Activated naive CD8-positive, alpha-beta T cell treated with anti-CD3 and anti-CD28 coated beads, Interleukin-2, amount 50 U/mL, for 24 hours (primary cell): ENCODE measurements at regions not wholly inside any gene's neighbourhood (a gene's known extent, or its start where the extent isn't known, plus 50 kb on each side); places are given as distances from the start of the nearest gene placed in this dataset.
A peak's percentile ranks its signal among the peaks of the same experiment; 100 is the strongest.

ENCODE experiments used
- ATAC-seq: fragments of 150-1000 bp; cut with Tn5 transposase; one replicate; pipeline ENCODE4 v1.10.0; 2021
- DNase-seq: peaks from one replicate; pipeline ENCODE4 v3.0.0; 2021
- H3K27ac Mint-ChIP-seq: one replicate; pipeline ENCODE4 v1.8.0; 2021; ENCODE audit warnings: mild to moderate bottlenecking, mixed read lengths
- H3K27me3 Mint-ChIP-seq: one replicate; pipeline ENCODE4 v1.8.0; 2021; ENCODE audit warnings: mixed read lengths
- H3K36me3 Mint-ChIP-seq: one replicate; pipeline ENCODE4 v1.8.0; 2021; ENCODE audit warnings: low read depth, mixed read lengths
- H3K4me1 Mint-ChIP-seq: one replicate; pipeline ENCODE4 v1.8.0; 2021; ENCODE audit warnings: mixed read lengths
- H3K4me3 Mint-ChIP-seq: one replicate; pipeline ENCODE4 v1.8.0; 2021; ENCODE audit warnings: mild to moderate bottlenecking, moderate library complexity, mixed read lengths
- H3K9me3 Mint-ChIP-seq: one replicate; pipeline ENCODE4 v1.8.0; 2021; ENCODE audit warnings: mixed read lengths

DNA sequence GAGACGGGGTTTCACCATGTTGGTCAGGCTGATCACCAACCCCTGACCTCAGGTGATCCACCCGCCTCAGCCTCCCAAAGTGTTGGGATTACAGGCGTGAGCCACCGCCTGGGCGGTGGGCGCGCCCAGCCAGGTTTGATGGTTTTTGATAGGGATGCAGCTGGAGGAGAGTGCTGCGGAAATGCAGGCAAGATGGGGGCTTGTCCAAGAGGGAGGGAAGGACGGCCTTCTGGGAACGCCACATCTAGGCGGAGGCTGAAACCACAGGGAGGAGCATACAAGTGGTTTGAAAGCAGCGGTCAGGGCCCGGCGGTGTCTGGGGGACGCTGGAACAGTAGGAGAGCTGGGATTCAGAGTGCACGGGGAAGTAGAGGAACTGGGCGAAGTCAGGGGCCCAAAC lies 134.6 kb downstream of the VRK1 start:
- ATAC-seq (no peak), DNase-seq (no peak)
- Mint-ChIP-seq H3K4me3 (no peak overlapping the region), H3K27me3 (no peaks in the 10 kb centered on the region), H3K27ac (no peak overlapping the region), H3K36me3 (peaks cover 2% of the 10 kb centered on the region), H3K9me3 (no peaks in the 10 kb centered on the region), H3K4me1 (no peaks in the 10 kb centered on the region)

GRCh38 chr14:96934638-96935330 lies 137.6 kb downstream of the VRK1 start:
- ATAC-seq (no peak), DNase-seq (no peak)
- Mint-ChIP-seq H3K36me3 (peaks cover 2% of the 10 kb centered on the region), H3K27me3 (no peaks in the 10 kb centered on the region), H3K9me3 (no peaks in the 10 kb centered on the region), H3K27ac (no peak overlapping the region), H3K4me1 (no peaks in the 10 kb centered on the region), H3K4me3 (no peak overlapping the region)

- no peak overlapping the region for H3K27ac Mint-ChIP-seq
- no peaks in the 10 kb centered on the region for H3K9me3 Mint-ChIP-seq
- H3K27me3 Mint-ChIP-seq: no peaks in the 10 kb centered on the region
- H3K4me3 Mint-ChIP-seq: no peak overlapping the region
- H3K36me3 Mint-ChIP-seq: no peaks in the 10 kb centered on the region
- no peaks in the 10 kb centered on the region for H3K4me1 Mint-ChIP-seq
- DNase-seq (no peak), ATAC-seq (no peak)
These were observed 141.8 kb downstream of the VRK1 start for GRCh38 chr14:96938946-96939345.

DNA sequence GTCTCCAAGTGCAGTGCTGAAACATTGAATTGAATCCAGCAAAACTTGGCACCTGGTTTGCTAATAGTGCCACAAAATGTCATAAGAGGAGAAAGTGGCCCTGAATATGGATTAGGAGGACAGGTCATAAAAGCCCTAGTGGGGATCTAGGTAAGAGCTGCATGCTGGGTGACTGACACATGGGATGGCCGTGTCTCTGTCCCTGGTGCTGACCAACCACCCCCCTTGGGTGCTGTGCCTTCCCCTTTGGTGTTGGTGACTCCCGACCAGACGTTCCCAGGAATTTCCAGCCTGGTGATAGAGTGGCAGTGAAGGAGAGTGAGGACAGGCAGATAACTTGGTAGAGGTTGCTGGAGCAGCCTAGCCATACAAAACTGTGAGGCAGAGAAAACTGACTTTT lies 142.8 kb downstream of the VRK1 start:
- DNase-seq: peak; percentile 4

DNA sequence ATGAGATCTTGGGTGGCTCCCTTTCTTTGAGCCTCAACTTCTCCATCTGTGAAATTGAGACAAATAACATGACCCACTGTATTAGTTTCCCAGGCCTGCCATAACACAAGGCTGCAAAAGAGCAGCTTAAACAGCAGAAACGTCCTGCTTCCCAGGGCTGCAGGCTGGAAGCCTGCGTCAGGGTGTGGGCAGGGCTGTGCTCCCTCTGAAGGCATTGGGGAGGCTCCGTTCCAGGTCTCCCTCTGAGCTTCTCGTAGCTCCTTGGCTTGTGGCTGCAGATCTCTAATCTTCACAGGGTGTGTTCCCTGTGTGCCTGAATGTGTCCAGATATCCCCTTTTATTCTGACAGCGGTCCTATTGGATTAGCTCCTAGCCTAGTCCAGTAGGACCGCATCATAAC lies 147.1 kb downstream of the VRK1 start:
- Mint-ChIP-seq H3K9me3 (no peaks in the 10 kb centered on the region), H3K27me3 (no peaks in the 10 kb centered on the region), H3K27ac (no peak overlapping the region), H3K4me3 (no peak overlapping the region), H3K36me3 (no peaks in the 10 kb centered on the region), H3K4me1 (peaks cover 7% of the 10 kb centered on the region)
- ATAC-seq (no peak), DNase-seq (no peak)

More for the DNA sequence above, 142.8 kb downstream of the VRK1 start:
- no peaks in the 10 kb centered on the region for H3K36me3 Mint-ChIP-seq
- no peaks in the 10 kb centered on the region for H3K4me1 Mint-ChIP-seq
- ATAC-seq: no peak
- no peak overlapping the region for H3K27ac Mint-ChIP-seq
- no peak overlapping the region for H3K4me3 Mint-ChIP-seq
- H3K9me3 Mint-ChIP-seq: no peaks in the 10 kb centered on the region
- H3K27me3 Mint-ChIP-seq: no peaks in the 10 kb centered on the region

DNA sequence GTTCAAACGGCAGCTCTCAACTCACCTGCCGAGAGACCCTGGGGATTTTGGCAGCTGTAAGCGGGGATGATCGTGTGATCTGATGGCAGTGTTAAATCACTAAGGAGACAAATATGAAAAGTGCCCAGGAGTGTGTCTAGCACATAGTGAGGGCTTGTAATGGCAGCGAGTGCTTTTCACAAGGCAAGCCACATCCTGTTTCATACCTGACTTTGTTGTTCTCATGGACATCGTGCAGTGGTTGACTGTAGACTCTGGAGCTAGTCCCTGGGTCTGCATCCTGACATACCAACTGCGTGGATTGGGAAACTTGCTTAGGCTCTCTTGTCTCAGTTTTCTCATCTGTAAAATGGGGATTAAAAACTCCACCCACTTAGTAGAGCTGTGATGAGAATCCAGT lies 148.5 kb downstream of the VRK1 start:
- Mint-ChIP-seq H3K4me3 (no peak overlapping the region), H3K27ac (no peak overlapping the region), H3K36me3 (no peaks in the 10 kb centered on the region), H3K27me3 (no peaks in the 10 kb centered on the region), H3K9me3 (no peaks in the 10 kb centered on the region), H3K4me1 (peaks cover 13% of the 10 kb centered on the region)
- ATAC-seq: no peak
- no peak for DNase-seq

GRCh38 chr14:96949594-96949993 lies 152.4 kb downstream of the VRK1 start:
- Mint-ChIP-seq H3K9me3 (peaks cover 4% of the 10 kb centered on the region), H3K27ac (no peak overlapping the region), H3K4me3 (no peak overlapping the region), H3K4me1 (peaks cover 13% of the 10 kb centered on the region), H3K27me3 (no peaks in the 10 kb centered on the region), H3K36me3 (peaks cover 4% of the 10 kb centered on the region)
- no peak for ATAC-seq
- DNase-seq: no peak

DNA sequence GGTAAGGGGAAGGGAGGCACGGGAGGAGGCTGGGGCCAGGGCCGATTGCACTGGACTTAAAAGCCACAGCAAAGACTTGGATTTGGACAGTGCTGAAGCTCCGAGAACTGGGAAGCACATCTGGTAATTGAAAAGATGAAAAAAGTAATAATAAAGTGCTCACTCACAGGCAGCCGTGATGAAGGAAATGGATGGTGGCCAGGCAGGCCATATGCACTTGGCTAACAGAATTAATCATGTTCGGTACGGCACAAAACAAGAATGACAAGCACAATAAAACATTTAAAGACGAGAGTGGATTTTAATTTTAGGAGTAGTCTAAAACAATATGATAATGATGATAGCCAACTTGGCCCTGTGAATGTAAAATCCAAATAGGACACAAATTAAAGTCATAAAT lies 154.3 kb downstream of the VRK1 start:
- Mint-ChIP-seq H3K4me3 (no peak overlapping the region), H3K27ac (no peak overlapping the region), H3K9me3 (peaks cover 4% of the 10 kb centered on the region), H3K27me3 (no peaks in the 10 kb centered on the region), H3K4me1 (peaks cover 11% of the 10 kb centered on the region), H3K36me3 (peaks cover 4% of the 10 kb centered on the region)
- no peak for DNase-seq
- ATAC-seq: no peak

GRCh38 chr14:96953087-96953874 lies 156.1 kb downstream of the VRK1 start:
- H3K9me3 Mint-ChIP-seq: peaks cover 4% of the 10 kb centered on the region
- H3K4me3 Mint-ChIP-seq: no peak overlapping the region
- H3K27ac Mint-ChIP-seq: no peak overlapping the region
- ATAC-seq: no peak
- peaks cover 11% of the 10 kb centered on the region for H3K4me1 Mint-ChIP-seq
- no peak for DNase-seq
- no peaks in the 10 kb centered on the region for H3K27me3 Mint-ChIP-seq
- H3K36me3 Mint-ChIP-seq: peaks cover 4% of the 10 kb centered on the region

DNA sequence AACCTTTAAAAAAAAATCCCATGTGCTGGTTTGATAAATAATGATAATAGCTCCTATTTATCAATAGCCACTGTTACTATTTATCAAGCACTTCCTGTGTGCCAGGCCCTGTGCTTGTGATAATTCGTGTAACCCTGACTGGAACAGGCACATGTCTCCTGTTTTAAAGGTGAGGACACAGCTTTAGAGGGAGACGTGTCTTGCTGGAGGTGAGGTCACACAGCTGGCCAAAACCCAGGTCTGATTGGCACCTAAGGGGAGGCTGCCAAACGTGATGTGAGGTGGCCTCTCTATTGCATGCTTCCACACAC lies 156.6 kb downstream of the VRK1 start:
- no peak for DNase-seq
- Mint-ChIP-seq H3K27ac (no peak overlapping the region), H3K27me3 (no peaks in the 10 kb centered on the region), H3K9me3 (peaks cover 4% of the 10 kb centered on the region), H3K36me3 (peaks cover 4% of the 10 kb centered on the region), H3K4me1 (peaks cover 11% of the 10 kb centered on the region), H3K4me3 (no peak overlapping the region)
- no peak for ATAC-seq

DNA sequence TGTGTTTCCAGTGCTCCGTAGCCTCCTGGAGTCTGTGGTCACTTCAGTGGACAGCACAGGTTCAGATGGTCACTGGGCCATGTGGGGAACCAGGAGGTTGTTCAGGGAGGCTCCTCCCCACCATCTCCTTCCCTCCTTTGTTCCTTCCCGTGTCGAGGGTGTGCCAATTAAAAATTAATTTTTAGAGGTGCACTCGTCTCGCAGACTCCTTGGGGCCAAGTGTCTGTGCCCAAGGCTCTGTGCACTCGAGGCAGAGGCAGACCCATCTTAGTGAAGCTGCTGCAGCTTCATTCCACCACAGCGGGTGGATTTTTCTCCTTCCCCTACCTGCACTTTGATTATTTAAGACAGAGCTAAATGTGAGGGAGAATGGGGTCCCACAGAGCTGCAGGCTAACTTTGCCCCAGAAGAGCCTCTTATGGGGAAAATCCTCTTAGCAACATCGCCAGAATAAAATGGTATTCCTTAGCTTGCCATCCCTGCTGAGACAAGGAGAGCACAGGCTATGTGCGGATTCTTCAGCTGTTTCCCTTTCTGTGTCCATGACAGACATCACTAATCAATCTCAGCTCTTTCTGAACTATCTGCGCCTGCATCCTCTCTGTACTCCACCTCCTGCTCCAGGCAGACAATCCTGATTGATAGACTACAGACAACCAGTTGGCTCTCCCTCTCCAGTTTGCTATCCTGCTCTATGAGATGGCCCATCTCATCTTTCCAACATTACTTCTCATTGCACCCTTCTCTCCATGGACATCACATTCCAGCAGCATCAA lies 159.5 kb downstream of the VRK1 start:
- peaks cover 14% of the 10 kb centered on the region for H3K4me1 Mint-ChIP-seq
- DNase-seq (no peak), ATAC-seq (no peak)
- peaks cover 14% of the 10 kb centered on the region for H3K9me3 Mint-ChIP-seq
- no peak overlapping the region for H3K4me3 Mint-ChIP-seq
- H3K36me3 Mint-ChIP-seq: peaks cover 12% of the 10 kb centered on the region
- H3K27me3 Mint-ChIP-seq: no peaks in the 10 kb centered on the region
- H3K27ac Mint-ChIP-seq: no peak overlapping the region

DNA sequence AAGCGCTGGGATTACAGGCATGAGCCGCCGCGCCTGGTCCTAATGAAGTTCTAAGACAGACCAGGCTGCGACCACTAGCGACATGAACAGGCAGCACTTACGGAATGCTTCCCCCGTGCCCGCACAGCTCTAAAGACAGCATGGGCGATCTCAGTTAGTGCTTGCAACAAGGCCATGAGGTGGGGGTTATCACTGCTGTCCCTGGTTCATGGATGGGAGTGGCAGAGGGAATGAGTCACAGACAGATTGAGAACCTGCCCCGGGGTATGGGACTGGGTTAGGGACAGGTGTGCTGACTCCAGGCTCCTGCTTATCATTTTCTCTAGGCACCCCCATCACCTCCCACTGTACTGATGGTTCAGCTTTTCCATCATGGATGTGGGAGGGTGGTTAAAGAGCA lies 160.9 kb downstream of the VRK1 start:
- H3K36me3 Mint-ChIP-seq: peaks cover 11% of the 10 kb centered on the region
- DNase-seq (no peak), ATAC-seq (no peak)
- peaks cover 28% of the 10 kb centered on the region for H3K4me1 Mint-ChIP-seq
- no peak overlapping the region for H3K27ac Mint-ChIP-seq
- H3K4me3 Mint-ChIP-seq: no peak overlapping the region
- H3K27me3 Mint-ChIP-seq: no peaks in the 10 kb centered on the region
- H3K9me3 Mint-ChIP-seq: peaks cover 13% of the 10 kb centered on the region

DNA sequence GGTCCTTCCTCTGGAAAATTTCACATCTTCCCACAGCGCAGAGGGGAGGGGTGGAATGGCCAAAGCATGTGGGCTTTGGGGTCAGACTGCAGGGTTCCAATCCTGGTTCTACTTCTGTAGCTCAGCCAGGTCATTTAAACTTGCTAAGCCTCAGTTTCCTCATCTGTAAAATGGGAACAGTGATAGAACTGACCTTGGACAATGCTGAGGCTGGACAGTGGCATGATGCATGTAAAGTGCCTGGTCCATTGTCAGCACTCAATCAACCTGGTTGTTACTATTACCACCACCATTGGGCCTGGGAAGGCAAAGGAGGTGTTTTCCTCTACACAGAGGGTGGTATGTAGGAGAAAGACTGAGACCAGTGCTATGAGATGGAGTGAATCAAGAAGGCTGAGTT lies 162.8 kb downstream of the VRK1 start:
- Mint-ChIP-seq H3K4me1 (peaks cover 44% of the 10 kb centered on the region), H3K4me3 (no peak overlapping the region), H3K27me3 (no peaks in the 10 kb centered on the region), H3K27ac (no peak overlapping the region), H3K36me3 (peaks cover 12% of the 10 kb centered on the region), H3K9me3 (peaks cover 22% of the 10 kb centered on the region)
- DNase-seq (no peak), ATAC-seq (no peak)

GRCh38 chr14:96960598-96961116 lies 163.5 kb downstream of the VRK1 start:
- peaks cover 12% of the 10 kb centered on the region for H3K36me3 Mint-ChIP-seq
- H3K27me3 Mint-ChIP-seq: no peaks in the 10 kb centered on the region
- ATAC-seq: no peak
- H3K27ac Mint-ChIP-seq: peak overlapping the region; percentile 53
- peaks cover 22% of the 10 kb centered on the region for H3K9me3 Mint-ChIP-seq
- peaks cover 42% of the 10 kb centered on the region for H3K4me1 Mint-ChIP-seq
- no peak for DNase-seq
- no peak overlapping the region for H3K4me3 Mint-ChIP-seq

DNA sequence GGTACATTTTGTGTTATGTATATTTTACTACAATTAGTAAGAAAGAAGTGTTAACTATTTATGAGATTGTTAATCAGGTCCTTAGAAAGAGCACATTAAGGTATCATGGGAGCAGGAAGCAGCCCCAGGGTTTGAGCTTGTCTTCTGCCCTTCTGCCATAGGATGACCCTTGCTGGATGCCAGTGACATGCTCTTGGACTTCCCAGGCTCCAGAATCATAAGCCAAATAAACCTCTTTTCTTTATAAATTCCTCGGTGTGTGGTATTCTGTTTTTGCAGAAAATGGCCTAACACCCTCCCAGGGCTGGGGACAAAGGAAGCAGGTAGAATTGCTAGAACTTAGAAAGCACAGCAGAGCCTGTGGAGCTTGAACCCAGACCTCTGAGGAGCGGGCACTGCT lies 164.7 kb downstream of the VRK1 start:
- ATAC-seq (no peak), DNase-seq (no peak)
- H3K27me3 Mint-ChIP-seq: no peaks in the 10 kb centered on the region
- peak overlapping the region; percentile 81 for H3K27ac Mint-ChIP-seq
- H3K9me3 Mint-ChIP-seq: peaks cover 22% of the 10 kb centered on the region
- peaks cover 49% of the 10 kb centered on the region for H3K4me1 Mint-ChIP-seq
- H3K4me3 Mint-ChIP-seq: no peak overlapping the region
- peaks cover 12% of the 10 kb centered on the region for H3K36me3 Mint-ChIP-seq
